ENCODE measurements at regions not wholly inside any gene's neighbourhood (a gene's known extent, or its start where the extent isn't known, plus 50 kb on each side); places are given as distances from the start of the nearest gene placed in this dataset.
"Not testable (repeated sequence)": the region's sequence is repeated elsewhere in the genome, so short reads cannot be mapped to it uniquely, and the experiment has no call there.

DNA sequence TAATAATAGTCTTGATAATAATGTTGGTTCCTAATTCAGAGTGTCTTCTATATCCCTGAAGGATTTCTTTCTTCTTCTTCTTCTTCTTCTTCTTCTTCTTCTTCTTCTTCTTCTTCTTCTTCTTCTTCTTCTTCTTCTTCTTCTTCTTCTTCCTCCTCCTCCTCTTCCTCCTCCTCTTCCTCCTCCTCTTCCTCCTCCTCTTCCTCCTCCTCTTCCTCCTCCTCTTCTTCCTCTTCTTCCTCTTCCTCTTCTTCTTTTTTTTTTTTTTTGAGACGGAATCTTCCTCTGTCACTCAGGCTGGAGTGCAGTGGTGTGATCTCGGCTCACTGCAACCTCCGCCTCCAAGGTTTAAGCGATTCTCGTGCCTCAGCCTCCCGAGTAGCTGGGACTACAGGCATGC, 242.8 kb upstream of the CPHXL start:
- not testable (repeated sequence) for H3K27ac ChIP-seq; DNase-seq (ENCODE audit: low read depth, low spot score)

DNA sequence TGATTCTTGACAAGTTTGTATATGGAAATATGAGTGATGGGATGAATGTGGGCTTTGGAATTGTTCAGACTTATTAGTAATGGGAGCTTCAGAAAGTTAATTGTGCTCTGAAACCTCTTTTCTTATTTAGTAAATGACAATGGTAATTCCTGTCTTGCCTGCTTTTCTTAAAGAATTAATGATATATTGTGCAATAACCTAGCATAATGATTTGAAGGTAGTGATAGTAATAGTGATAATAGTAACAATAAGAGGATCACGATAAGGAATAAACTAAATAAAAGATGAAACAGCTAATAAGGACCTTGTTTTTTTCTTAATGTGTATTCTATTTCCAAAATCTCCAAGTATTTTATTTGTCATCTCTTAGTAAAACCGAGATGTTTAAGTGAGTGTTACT, 245.0 kb upstream of the CPHXL start:
- DNase-seq (ENCODE audit: low read depth, low spot score), result no peak
- H3K27ac ChIP-seq, result no peak overlapping the region

DNA sequence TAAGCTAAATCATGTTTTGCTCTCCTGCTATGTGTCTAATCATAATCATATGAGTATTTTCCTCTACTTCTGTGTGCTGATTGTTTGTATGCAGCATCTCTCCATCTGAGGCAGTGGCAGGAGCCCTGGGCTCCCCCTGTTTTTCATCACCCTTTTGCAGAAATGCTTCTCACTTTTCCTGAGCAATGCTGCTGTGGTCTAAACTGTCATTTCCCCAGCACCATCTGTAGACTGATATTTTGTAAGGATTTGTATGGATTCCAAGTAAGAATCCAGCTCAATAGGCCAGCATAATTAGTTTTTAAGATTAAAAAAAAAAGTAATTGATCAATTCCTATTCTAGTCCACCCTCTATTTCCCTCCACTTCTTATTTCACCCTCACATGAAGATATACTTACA, 257.0 kb upstream of the CPHXL start:
- DNase-seq (ENCODE audit: low read depth, low spot score), result no peak
- no peak overlapping the region for H3K27ac ChIP-seq

DNA sequence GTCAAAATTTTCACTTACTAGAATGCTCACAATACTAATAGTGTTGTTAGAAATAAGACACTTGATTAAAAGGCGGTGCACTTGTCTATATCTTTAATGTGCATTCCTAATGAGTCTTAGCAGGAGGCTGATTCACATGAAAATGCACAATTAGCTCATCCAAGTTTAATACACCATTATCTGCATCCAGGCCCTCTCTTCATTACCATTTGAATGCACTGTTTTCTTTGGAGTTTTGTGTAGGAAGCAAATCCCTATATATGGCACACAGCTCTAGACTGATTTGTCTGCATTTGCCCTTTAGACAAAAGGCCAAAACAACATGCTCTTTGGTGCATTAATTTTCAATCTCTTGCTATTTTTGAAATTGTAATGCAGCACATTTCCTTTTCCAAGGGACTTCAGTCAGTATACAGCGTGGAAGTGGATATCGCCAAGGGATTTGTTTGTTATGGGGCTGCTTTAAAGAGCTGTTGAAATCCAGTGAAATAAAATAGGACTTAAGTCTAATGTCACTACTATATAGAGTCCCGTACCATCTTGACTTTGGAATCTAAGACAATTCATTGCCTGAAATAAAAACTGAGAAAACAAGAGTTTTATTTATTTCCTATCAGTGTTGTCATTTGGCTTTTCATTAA, 257.6 kb upstream of the CPHXL start:
- DNase-seq (ENCODE audit: low read depth, low spot score), result no peak
- H3K27ac ChIP-seq, result no peak overlapping the region

DNA sequence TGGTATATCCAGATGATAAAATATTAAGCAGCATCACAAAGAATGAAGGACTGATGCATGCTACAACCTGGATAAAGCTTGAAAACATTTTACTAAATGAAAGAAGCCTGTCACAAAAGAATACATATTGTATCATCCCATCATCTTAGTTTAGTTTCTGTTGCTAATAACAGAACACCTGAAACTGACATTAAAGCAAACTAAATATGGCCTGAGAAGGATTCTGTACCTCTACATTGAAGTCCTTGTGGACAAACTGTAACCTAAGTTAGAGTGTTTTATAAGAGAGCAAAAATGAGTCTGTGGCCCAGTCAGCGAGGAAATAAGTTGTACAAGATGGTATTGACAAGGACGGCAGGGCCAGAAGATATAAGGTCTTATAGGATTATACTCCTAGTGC, 261.0 kb upstream of the CPHXL start:
- DNase-seq (ENCODE audit: low read depth, low spot score), result no peak
- no peak overlapping the region for H3K27ac ChIP-seq

DNA sequence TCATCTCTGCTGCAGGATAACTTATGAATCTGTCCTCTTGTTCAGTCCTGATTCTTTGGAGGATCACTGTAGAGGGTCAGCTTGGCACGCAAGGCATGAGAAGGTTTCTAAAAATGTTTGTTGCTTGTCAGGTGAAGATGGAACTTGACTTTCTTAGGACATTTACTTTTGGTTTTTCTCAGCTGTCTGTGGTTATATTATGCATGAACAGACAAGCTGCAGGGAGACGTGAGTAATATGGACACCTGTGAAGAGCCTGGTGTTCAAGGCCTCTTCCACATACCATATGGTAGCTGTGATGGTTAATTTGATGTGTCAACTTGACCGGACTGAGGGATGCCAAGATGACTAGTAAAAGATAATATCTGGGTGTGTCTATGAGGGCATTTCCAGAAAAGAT, 270.2 kb upstream of the CPHXL start:
- peak overlapping the region; percentile 78 for H3K27ac ChIP-seq
- peak; percentile 94 for DNase-seq (ENCODE audit: low read depth, low spot score)

DNA sequence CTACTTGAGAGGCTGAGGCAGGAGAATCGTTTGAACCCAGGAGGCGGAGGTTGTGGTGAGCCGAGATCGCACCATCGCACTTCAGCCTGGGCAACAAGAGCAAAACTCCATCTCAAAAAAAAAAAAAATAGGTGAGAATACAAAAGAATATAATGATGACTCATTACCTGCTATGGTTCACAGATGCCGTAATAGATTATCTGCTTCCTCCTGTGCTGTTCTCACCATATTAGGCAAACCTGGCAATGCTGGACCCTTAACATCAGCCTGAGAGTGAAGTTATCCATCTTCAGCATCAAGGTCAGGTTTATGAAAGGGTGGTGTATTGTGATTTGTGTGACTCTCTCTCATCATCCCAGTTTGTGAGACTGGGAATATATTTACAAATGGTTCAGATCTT, 271.3 kb upstream of the CPHXL start:
- H3K27ac ChIP-seq, result peak overlapping the region; percentile 78
- DNase-seq (ENCODE audit: low read depth, low spot score), result no peak

DNA sequence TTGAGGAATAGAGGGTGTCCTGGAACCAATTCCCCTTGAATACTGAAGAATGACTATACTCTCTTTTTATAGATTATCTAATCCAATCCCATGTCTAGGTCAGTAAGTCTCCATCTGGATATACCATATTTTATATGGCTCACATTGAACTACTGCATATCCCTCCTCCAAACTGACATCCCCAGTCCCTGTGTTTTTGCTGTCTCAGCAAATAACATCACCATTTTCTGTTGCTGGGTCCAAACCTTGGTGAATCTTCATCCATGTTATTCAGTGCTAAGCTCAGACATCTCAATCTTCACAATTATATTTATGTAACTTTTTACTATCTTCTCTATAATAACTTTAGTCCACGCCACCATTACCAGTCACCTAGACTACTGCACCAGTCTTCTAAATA, 269.6 kb upstream of the CNTNAP4 start:
- no peak for DNase-seq (ENCODE audit: low read depth, low spot score)
- no peak overlapping the region for H3K27ac ChIP-seq

DNA sequence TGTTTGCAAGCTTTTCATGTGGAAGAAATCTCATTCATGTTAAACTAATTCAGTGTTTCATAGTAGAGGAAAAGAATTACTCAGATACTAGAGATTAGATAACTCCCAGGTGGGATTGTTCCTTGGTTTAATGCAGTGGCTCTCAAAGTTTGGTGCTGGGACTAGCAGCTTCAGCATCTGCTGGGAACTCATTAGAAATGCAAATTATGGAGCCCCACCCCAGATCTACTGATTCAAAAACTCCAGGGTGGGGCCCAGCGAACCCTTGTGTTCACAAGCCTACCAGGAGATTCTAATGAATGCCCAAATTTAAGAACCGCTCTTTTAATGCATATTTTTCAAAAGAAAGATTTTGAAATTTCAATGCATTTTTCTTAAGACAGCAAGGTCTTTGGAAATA, 253.4 kb upstream of the CNTNAP4 start:
- no peak for DNase-seq (ENCODE audit: low read depth, low spot score)
- H3K27ac ChIP-seq, result no peak overlapping the region

DNA sequence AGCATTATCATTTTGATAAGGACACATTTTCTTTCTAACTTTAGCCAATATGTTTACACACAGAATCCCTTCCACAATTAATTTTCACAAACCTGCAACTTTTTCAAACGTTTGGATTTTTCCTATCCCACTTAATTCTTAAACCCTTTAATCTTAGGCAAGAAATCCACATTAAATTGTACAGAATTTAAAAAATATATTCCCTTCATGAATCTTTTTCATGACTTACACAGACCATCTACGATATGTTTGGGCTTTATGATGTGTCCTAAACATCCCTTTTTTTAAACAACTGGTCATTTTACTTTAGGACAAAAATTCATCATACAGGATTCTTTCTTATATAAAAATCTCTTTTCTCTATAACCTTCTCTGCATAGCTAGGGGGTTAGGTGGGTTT, 241.5 kb upstream of the CNTNAP4 start:
- DNase-seq (ENCODE audit: low read depth, low spot score), result no peak
- no peak overlapping the region for H3K27ac ChIP-seq

DNA sequence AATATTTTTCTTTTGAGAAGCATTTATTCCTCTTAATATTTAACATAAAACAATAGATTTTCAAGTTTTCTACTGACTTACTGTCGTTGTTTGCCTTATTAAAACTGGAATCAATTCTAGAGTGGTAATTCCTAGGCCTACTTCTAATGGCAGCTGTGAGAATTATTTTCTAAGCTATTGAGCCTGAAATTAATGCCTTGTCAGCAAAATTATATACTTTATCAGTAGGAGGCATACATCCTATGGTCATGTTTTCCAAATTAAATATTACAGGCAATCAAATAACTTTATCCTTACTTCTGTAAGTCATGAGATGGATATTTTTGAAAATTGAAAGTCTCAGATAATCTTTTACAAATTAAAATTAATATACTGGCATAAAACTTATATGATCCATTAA, 239.1 kb upstream of the CNTNAP4 start:
- no peak overlapping the region for H3K27ac ChIP-seq
- no peak for DNase-seq (ENCODE audit: low read depth, low spot score)

DNA sequence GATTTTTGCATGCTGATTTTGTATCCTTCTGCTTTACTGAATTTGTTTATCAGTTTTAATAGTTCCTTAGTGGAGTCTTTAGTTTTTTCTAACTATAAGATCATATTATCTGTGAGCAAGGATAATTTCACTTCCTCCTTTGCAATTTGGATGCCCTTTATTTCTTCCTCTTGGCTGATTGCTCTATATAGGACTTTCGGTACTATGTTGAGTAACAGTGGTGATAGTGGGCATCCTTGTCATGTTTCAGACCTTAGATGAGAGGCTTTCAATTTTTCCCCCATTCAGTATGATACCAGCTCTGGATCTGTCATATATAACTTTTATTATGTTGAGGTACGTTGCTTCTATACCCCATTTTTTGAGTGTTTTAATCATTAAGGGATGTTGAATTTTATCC, 224.5 kb upstream of the CNTNAP4 start:
- DNase-seq (ENCODE audit: low read depth, low spot score), result no peak
- no peak overlapping the region for H3K27ac ChIP-seq

DNA sequence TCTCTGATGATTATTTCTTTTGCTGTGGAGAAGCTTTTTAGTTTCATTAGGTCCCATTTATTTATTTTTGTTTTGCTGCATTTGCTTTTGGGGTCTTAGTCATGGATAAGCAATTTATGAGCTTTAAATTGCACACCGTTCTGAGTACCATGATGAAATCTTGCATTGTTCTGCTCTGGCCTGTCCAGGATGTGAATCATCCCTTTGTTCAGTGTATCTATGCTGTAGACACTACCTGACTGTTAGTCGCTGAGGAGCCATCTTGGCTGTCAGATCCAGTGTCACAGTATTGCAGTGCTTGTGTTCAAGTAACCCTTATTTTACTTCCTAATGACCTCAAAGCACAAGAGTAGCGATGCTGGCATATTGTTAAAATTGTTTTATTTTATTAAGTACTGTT, 218.0 kb upstream of the CNTNAP4 start:
- DNase-seq (ENCODE audit: low read depth, low spot score), result peak; percentile 65
- H3K27ac ChIP-seq, result peak overlapping the region; percentile 74

DNA sequence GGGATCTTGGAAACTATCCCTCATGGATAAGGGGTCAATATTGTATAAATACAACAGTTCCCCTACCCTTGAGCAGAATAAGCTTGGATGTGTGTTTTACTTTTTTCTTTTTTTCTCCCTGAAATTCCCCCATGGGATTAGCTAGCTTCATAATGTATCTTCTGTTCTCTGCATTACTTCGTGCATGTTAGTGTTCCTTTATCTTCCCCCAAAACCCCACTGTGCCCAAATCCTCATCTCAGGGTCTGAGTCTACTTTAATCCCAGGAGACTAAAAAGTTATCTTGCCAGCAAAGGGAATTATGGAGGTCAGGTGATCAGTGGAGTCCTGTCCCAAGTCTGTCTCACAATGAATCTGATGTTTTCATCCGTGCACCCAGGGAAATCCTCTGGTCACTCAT, 217.5 kb upstream of the CNTNAP4 start:
- DNase-seq (ENCODE audit: low read depth, low spot score), result no peak
- peak overlapping the region; percentile 74 for H3K27ac ChIP-seq

DNA sequence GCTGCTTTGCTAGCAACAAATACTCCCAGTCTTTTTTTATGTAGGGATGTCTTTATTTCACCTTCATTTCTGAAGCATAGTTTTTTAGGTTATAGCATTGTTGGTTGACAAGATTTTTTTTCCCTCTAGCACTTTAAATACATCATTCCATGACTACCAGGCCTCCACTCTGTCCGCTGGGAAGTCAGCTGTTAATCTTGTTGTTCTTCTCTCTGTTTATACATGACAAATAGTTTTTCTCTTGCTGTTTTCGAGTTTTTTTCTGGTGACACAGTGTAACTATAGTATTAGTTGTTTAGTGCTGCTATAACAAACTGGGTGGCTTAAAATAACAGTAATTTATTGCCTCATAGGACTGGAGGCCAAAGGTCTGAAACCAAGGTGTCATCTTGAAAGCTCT, 205.5 kb upstream of the CNTNAP4 start:
- H3K27ac ChIP-seq, result no peak overlapping the region
- DNase-seq (ENCODE audit: low read depth, low spot score), result no peak

DNA sequence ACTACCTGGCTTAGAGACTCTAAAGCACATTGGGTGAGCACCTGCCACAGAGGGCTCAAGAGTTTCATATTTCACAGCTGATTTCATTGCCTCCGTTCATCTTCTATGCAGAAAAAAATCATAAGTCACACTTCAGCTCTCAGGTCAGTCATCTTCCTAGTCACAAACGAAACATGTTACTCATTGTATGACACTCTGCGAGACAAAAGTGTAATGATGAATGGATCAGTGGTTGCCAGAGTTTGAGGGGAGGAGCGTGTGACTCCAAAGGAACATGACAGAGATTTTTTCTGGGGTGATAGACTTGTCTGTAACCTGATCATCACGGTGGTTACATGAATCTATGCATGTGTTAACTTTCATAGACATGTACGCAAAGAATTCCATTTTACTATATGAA, 195.2 kb upstream of the CNTNAP4 start:
- DNase-seq (ENCODE audit: low read depth, low spot score), result peak; percentile 51

DNA sequence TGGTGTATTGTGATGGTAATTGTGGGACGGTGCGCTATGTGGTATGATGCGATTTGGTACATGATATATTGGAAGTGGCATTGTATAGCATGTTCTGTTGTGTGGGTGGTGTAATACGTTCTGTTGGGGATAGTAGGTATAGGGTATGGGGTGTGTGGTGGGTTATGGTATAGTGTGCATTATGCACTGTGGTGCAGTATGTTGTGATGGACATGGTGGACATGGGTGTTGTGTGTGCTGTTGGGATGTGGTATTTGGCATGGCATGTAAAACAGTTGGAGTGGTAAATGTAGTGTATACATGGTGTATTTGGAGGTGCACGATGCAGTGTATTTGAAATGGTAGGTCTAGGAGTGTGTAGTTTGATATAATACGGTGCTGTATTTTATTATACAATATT, 170.6 kb upstream of the CNTNAP4 start:
- no peak overlapping the region for H3K27ac ChIP-seq
- no peak for DNase-seq (ENCODE audit: low read depth, low spot score)

More for the DNA sequence above, 195.2 kb upstream of the CNTNAP4 start:
- peak overlapping the region; percentile 40 for H3K27ac ChIP-seq

DNA sequence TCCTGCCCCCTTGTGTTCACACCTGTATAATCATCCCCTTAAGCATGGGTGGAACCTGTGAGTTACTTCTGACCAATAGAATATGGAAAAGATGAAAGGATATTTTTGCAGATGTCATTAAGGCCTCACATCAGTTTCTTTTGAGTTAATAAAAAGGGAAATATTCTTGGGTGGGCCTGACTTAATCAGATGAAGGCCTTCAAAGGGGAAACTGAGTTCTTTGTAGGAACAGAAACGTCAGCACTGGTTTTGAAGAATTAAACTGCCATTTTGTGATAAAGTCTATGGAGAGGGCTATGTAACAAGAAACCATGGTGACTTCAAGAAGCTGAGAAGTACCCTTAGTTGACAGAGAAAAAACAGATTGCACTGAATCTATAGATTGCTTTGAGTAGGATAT, 168.7 kb upstream of the CNTNAP4 start:
- no peak for DNase-seq (ENCODE audit: low read depth, low spot score)
- no peak overlapping the region for H3K27ac ChIP-seq

DNA sequence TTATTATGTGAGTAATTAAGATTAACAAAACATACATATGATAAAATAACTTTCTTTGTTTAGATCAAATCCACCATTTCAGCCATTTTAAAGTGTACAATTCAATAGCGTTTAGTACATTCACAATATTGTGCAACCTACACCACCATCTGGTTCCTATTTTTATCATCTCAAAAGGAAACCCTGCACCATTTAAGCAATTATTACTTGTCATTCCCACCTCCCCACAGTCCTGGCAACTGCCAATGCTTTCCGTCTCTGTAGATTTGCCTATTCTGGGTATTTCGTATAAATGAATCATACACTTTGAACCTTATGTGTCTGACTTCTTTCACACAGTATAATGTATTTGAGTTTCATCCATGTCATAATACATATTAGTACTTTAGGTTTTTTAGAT, 162.5 kb upstream of the CNTNAP4 start:
- H3K27ac ChIP-seq, result no peak overlapping the region
- no peak for DNase-seq (ENCODE audit: low read depth, low spot score)

DNA sequence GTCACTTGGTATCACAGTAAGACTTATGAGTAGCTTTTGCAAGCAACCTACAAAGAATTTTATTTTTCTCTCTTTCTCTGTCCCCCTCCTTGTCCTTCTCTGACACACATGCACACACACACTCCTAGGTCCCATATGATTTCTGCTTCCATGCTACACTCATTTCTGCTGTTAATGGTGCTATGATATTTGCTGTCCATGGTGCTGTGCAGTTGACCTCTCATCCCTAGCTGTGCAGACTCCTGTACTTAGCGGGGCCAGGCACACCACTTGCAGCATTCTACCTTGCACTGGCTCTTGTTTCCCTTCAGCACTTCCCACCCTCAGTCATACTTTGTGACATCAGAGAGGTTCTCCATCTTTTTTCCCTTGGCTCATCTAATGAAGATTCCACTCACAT, 158.9 kb upstream of the CNTNAP4 start:
- H3K27ac ChIP-seq, result no peak overlapping the region
- DNase-seq (ENCODE audit: low read depth, low spot score), result no peak

DNA sequence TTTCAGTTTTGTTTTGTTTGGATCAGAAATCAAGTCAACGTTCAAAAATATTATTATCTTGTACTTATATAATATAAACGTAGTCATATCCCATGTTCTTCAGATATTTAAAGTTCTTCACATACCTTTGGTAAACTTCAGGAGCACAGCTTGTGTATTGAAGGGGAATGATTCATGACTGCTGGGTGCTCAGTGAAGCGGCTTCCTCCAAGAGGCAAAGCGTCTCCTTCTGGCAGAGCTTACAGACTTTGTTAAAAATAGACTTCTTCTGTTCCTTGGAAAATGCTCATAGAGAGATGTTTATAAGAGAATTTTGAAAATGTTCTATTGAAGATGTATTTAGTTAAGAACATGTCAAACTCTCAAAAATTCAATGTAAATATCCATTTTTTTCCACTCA, 155.6 kb upstream of the CNTNAP4 start:
- DNase-seq (ENCODE audit: low read depth, low spot score), result no peak
- no peak overlapping the region for H3K27ac ChIP-seq

DNA sequence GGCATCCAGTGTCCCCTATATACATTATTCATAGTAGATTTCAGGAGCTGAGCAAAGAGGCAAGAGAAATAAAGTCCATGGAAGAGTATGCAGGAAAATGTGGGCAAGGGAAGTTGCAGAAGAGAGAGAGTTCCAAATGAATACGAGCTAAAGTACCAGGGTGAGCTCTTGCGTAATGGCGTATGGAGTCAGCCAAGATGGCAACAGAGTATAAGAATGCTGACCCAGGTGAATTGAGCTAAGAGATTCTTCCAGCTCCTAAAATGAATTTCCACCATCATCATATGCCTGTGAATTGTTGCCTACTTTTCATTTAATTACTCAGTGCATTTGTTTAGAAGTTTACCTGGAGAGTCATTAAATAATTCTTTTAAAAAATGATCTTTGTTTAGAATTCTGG, 153.2 kb upstream of the CNTNAP4 start:
- no peak overlapping the region for H3K27ac ChIP-seq
- DNase-seq (ENCODE audit: low read depth, low spot score), result no peak

DNA sequence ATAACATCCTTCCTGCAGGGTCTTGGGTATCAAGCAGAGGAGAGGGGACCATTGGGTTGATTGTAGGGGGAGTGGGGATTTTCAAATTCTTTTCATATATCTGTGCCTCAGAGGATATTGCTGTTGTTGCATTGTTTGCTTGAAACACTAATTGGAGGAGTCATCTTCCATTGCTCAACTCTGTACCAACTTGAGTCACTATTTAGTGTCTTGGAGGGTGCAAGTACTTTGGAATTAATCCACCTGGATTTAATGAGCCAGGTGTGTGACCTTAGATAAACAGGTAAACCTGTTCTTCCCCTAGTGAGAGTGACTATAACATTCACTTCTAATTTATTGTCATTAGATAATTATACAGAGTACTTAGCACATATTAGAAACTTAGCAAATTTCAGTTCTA, 151.3 kb upstream of the CNTNAP4 start:
- H3K27ac ChIP-seq, result no peak overlapping the region
- DNase-seq (ENCODE audit: low read depth, low spot score), result peak; percentile 61
